Endothelial cell of umbilical vein (primary cell): ENCODE measurements at regions not wholly inside any gene's neighbourhood (a gene's known extent, or its start where the extent isn't known, plus 50 kb on each side); places are given as distances from the start of the nearest gene placed in this dataset.

Experiments
- EZH2 ChIP-seq: IDR thresholded peaks from 2 replicates; pipeline ENCODE4 v1.6.1; 2012; ENCODE audit warnings: borderline replicate concordance, low read depth, mild to moderate bottlenecking, moderate library complexity, low read length, inconsistent platforms; ENCODE audit not compliant: severe bottlenecking
- FOS ChIP-seq: IDR thresholded peaks from 2 replicates; pipeline ENCODE4 v1.6.1; 2011; ENCODE audit warnings: mild to moderate bottlenecking, low read length, moderate library complexity, borderline replicate concordance; ENCODE audit not compliant: insufficient read depth
- GATA2 ChIP-seq: IDR thresholded peaks from 2 replicates; pipeline ENCODE4 v1.7.0; 2011; ENCODE audit warnings: low read depth, mild to moderate bottlenecking, moderate library complexity, mixed read lengths, low read length; ENCODE audit not compliant: insufficient read length, insufficient read depth
- JUN ChIP-seq: IDR thresholded peaks from 2 replicates; pipeline ENCODE4 v1.6.1; 2011; ENCODE audit warnings: borderline replicate concordance, low read depth; ENCODE audit not compliant: insufficient read length, insufficient read depth
- MYC ChIP-seq: IDR thresholded peaks from one replicate; pipeline ENCODE4 v1.6.1; 2011; ENCODE audit warnings: mild to moderate bottlenecking, low read depth, low read length
- POLR2A ChIP-seq: IDR thresholded peaks from 2 replicates; pipeline ENCODE4 v1.6.1; 2012; ENCODE audit warnings: low read depth, mild to moderate bottlenecking, control low read depth, low read length
- POLR2AphosphoS5 ChIP-seq: IDR thresholded peaks from 2 replicates; pipeline ENCODE4 v1.6.1; 2012; ENCODE audit warnings: low read depth, mild to moderate bottlenecking, control low read depth, low read length, moderate library complexity; ENCODE audit not compliant: insufficient read depth
- TF ChIP-seq, protein P1 (sequence below), 2 donors: IDR thresholded peaks; 1 replicate in 1 of 2; 2 replicates in 1 of 2; pipeline ENCODE4 v1.5.1; 2011; ENCODE audit warnings: low read length in 2 of 2, mild to moderate bottlenecking in 2 of 2, moderate library complexity in 2 of 2, control low read depth in 1 of 2, inconsistent platforms in 1 of 2, low read depth in 1 of 2; ENCODE audit not compliant: insufficient read depth in 1 of 2; ENCODE audit errors: extremely low read depth in 1 of 2
- TF ChIP-seq, protein P2 (sequence below): IDR thresholded peaks from 2 replicates; pipeline ENCODE4 v1.6.1; 2011; ENCODE audit not compliant: insufficient read depth, insufficient read length

DNA sequence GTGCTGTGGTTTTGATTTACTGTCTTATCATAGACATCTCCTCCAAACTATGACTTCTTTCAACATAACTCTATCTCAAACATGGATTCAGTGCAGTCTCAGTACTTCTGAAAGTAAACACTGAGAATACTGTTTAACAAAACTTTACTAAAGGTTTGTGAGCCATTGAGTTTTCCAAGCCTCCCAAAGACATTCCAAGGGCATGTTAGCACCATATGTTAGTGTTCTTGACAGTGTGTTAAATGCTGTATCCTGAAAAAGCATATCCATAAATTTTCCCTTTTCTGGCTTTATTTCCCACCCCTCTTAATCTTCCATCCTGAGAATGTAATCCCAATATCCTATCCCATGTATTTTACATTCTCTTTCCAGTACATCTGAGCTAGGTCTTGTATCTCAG lies 446.8 kb upstream of the CXADR start:
- TF ChIP-seq, protein P1, sequence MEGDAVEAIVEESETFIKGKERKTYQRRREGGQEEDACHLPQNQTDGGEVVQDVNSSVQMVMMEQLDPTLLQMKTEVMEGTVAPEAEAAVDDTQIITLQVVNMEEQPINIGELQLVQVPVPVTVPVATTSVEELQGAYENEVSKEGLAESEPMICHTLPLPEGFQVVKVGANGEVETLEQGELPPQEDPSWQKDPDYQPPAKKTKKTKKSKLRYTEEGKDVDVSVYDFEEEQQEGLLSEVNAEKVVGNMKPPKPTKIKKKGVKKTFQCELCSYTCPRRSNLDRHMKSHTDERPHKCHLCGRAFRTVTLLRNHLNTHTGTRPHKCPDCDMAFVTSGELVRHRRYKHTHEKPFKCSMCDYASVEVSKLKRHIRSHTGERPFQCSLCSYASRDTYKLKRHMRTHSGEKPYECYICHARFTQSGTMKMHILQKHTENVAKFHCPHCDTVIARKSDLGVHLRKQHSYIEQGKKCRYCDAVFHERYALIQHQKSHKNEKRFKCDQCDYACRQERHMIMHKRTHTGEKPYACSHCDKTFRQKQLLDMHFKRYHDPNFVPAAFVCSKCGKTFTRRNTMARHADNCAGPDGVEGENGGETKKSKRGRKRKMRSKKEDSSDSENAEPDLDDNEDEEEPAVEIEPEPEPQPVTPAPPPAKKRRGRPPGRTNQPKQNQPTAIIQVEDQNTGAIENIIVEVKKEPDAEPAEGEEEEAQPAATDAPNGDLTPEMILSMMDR (IDR thresholded peaks at IDR 0.05; ENCODE audit: extremely low read depth in 1 of 2, insufficient read depth in 1 of 2, low read depth in 1 of 2, low read length in 2 of 2), result no peak
- no peak for TF ChIP-seq EZH2
- TF ChIP-seq MYC, result no peak
- no peak for TF ChIP-seq POLR2A
- TF ChIP-seq, protein P2, sequence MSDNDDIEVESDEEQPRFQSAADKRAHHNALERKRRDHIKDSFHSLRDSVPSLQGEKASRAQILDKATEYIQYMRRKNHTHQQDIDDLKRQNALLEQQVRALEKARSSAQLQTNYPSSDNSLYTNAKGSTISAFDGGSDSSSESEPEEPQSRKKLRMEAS, result no peak
- TF ChIP-seq JUN, result no peak
- TF ChIP-seq POLR2AphosphoS5, result no peak
- TF ChIP-seq FOS, result no peak
- TF ChIP-seq GATA2, result no peak
